Chondrocyte (in vitro differentiated cells): ENCODE measurements at regions not wholly inside any gene's neighbourhood (a gene's known extent, or its start where the extent isn't known, plus 50 kb on each side); places are given as distances from the start of the nearest gene placed in this dataset.

Experiments used
- DNase-seq: peaks from one replicate; pipeline ENCODE4 v3.0.0; 2021; ENCODE audit warnings: mixed read lengths, low spot score
- H3K27ac Mint-ChIP-seq: one replicate; pipeline ENCODE4 v1.8.0; 2021; ENCODE audit warnings: mild to moderate bottlenecking, moderate library complexity, mixed read lengths; ENCODE audit not compliant: unreplicated experiment
- H3K27me3 Mint-ChIP-seq: 2 replicates; pipeline ENCODE4 v1.8.0; 2021; ENCODE audit warnings: low read depth, mixed read lengths
- H3K36me3 Mint-ChIP-seq: 2 replicates; pipeline ENCODE4 v1.8.0; 2021; ENCODE audit warnings: low read depth, mixed read lengths
- H3K4me1 Mint-ChIP-seq: 2 replicates; pipeline ENCODE4 v1.8.0; 2021; ENCODE audit warnings: low read depth, mild to moderate bottlenecking, mixed read lengths
- H3K4me3 Mint-ChIP-seq: one replicate; pipeline ENCODE4 v1.8.0; 2021; ENCODE audit warnings: mild to moderate bottlenecking, moderate library complexity, mixed read lengths; ENCODE audit not compliant: unreplicated experiment
- H3K9me3 Mint-ChIP-seq: 2 replicates; pipeline ENCODE4 v1.8.0; 2021; ENCODE audit warnings: low read depth, mixed read lengths
- TF ChIP-seq, protein P1 (sequence below): fragments of 200-600 bp; sonication (generic); IDR thresholded peaks from 2 replicates; pipeline ENCODE4 v1.5.0; 2021; ENCODE audit warnings: antibody characterized with exemption, mild to moderate bottlenecking, moderate library complexity

DNA sequence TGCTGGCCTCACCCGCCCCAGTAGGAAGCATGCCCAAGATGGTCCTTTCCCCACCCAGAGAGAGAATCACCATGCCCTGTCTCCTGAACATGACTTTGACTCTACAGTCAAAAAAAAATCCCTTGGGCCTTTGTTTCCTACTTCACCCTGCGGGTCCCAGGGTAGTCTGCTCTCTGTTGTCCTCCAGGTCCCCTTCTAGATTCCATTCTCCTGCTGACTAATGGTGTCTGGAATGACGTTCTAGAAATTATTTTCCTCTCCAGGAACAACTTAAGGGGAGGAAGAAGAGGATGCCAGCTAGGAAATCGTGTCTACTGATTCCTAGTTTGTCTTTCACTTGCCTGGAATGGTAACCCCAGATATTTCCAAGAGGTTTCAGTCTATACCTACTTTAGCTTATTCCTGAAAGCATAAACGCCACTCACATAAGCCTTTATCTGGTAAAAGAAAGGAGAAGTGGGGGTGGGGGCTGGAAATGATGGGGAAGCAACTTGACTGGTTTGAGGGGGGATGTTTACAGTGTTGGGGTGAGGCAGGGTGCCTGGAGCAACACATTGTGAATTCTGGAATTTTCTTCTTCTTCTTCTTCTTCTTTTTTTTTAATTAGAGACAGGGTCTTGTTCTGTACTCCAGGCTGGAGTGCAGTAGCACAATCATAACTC lies 93.9 kb downstream of the SNX18 start:
- no peaks in the 10 kb centered on the region for H3K27me3 Mint-ChIP-seq
- H3K27ac Mint-ChIP-seq, result no peak overlapping the region
- TF ChIP-seq, protein P1, sequence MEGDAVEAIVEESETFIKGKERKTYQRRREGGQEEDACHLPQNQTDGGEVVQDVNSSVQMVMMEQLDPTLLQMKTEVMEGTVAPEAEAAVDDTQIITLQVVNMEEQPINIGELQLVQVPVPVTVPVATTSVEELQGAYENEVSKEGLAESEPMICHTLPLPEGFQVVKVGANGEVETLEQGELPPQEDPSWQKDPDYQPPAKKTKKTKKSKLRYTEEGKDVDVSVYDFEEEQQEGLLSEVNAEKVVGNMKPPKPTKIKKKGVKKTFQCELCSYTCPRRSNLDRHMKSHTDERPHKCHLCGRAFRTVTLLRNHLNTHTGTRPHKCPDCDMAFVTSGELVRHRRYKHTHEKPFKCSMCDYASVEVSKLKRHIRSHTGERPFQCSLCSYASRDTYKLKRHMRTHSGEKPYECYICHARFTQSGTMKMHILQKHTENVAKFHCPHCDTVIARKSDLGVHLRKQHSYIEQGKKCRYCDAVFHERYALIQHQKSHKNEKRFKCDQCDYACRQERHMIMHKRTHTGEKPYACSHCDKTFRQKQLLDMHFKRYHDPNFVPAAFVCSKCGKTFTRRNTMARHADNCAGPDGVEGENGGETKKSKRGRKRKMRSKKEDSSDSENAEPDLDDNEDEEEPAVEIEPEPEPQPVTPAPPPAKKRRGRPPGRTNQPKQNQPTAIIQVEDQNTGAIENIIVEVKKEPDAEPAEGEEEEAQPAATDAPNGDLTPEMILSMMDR, result no peak
- H3K9me3 Mint-ChIP-seq, result peaks cover 5% of the 10 kb centered on the region
- H3K36me3 Mint-ChIP-seq, result peaks cover 1% of the 10 kb centered on the region
- H3K4me3 Mint-ChIP-seq, result no peak overlapping the region
- no peak for DNase-seq
- H3K4me1 Mint-ChIP-seq, result peaks cover 18% of the 10 kb centered on the region

GRCh38 chr5:54610197-54610944 lies 92.8 kb downstream of the SNX18 start:
- Mint-ChIP-seq H3K27ac (no peak overlapping the region), H3K9me3 (peaks cover 5% of the 10 kb centered on the region), H3K27me3 (no peaks in the 10 kb centered on the region), H3K4me1 (peaks cover 18% of the 10 kb centered on the region), H3K4me3 (no peak overlapping the region), H3K36me3 (peaks cover 1% of the 10 kb centered on the region)
- TF ChIP-seq, protein P1, result no peak
- no peak for DNase-seq

- Mint-ChIP-seq H3K27me3 (no peaks in the 10 kb centered on the region), H3K9me3 (peaks cover 5% of the 10 kb centered on the region), H3K4me1 (peaks cover 22% of the 10 kb centered on the region), H3K27ac (no peak overlapping the region), H3K4me3 (no peak overlapping the region), H3K36me3 (peaks cover 1% of the 10 kb centered on the region)
- TF ChIP-seq, protein P1, result no peak
- no peak for DNase-seq
These were observed 91.0 kb downstream of the SNX18 start for GRCh38 chr5:54608423-54609085.

DNA sequence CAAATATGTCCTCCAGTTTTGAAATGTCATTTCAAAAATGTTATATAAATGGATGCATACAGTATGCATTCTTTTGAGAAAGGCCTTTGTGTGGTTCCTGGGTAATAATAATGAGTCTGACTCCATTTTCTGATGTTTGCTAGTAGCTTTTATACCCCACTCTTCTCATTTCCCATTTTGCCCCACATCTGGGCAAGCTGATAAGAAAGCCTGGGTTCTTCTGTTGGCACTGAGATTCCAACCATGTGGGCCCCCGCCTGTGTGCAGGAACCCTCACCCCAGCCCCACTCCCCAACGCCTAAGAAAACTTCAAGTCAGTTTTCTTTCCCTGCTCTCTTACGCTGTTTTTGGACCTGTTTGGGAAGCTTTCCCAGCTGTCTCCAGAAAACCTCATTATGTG lies 89.4 kb downstream of the SNX18 start:
- no peaks in the 10 kb centered on the region for H3K27me3 Mint-ChIP-seq
- TF ChIP-seq, protein P1, result no peak
- no peak overlapping the region for H3K27ac Mint-ChIP-seq

GRCh38 chr5:54603372-54603771 lies 85.8 kb downstream of the SNX18 start:
- Mint-ChIP-seq H3K27ac (peak overlapping the region; percentile 30), H3K4me3 (no peak overlapping the region), H3K9me3 (peaks cover 14% of the 10 kb centered on the region), H3K4me1 (peaks cover 25% of the 10 kb centered on the region), H3K27me3 (no peaks in the 10 kb centered on the region), H3K36me3 (peaks cover 3% of the 10 kb centered on the region)
- DNase-seq, result no peak
- TF ChIP-seq, protein P1, result no peak

More for the DNA sequence above, 89.4 kb downstream of the SNX18 start:
- H3K36me3 Mint-ChIP-seq, result peaks cover 1% of the 10 kb centered on the region
- H3K4me1 Mint-ChIP-seq, result peaks cover 35% of the 10 kb centered on the region
- H3K4me3 Mint-ChIP-seq, result no peak overlapping the region
- peaks cover 5% of the 10 kb centered on the region for H3K9me3 Mint-ChIP-seq
- no peak for DNase-seq
